HG03135 (cell line): ENCODE measurements at regions not wholly inside any gene's neighbourhood (a gene's known extent, or its start where the extent isn't known, plus 50 kb on each side); places are given as distances from the start of the nearest gene placed in this dataset.

ENCODE experiments used
- ATAC-seq: cut with Tn5 transposase; IDR thresholded peaks from one replicate; pipeline ENCODE4 v1.9.1; 2021; ENCODE audit warnings: mild to moderate bottlenecking, moderate library complexity; ENCODE audit not compliant: unreplicated experiment

- no peak for ATAC-seq
These were observed 89.6 kb upstream of the SPRY2 start for GRCh38 chr13:80430561-80430960.

GRCh38 chr13:80428349-80429096, 87.6 kb upstream of the SPRY2 start:
- ATAC-seq = no peak

DNA sequence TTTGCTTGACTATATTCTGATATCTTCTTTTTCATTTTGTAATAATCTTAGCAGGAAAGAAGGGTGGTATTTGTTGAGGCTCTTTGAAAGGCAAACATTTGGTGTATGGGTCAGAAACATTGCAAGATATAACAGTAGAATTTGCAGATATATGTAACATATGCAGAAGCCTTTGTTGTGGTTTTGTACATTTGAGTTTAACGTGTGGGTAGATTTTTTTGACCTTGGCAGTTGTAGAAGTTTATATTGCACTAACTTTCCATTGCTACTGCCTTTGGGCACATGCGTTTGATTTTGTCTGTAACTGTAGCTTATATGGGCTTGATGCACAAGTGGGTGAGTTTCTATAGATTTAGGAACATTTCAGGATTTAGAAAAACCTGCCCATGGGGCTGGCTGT, 78.5 kb upstream of the SPRY2 start:
- ATAC-seq = no peak

DNA sequence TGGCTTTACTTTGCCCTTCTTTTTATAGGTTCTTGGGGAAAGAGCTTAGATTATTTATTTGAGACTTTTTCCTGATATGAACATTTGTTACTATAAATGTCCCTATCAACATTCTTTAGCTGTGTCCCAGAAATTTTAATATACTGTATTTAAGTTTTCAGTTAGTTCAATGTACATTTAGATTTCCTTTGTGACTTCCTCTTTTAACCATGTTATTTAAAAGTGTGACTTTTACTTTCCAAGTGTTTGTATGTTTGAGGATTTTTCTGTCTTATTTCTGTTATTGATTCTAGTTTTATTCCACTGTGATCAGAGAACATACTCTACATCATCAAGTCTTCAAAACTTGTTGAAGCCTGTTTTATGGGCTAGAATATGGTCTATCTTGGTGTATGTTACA, 72.7 kb upstream of the SPRY2 start:
- no peak for ATAC-seq

GRCh38 chr13:80408270-80408669, 67.3 kb upstream of the SPRY2 start:
- ATAC-seq = no peak

GRCh38 chr13:80400865-80401426, 60.0 kb upstream of the SPRY2 start:
- ATAC-seq = no peak

DNA sequence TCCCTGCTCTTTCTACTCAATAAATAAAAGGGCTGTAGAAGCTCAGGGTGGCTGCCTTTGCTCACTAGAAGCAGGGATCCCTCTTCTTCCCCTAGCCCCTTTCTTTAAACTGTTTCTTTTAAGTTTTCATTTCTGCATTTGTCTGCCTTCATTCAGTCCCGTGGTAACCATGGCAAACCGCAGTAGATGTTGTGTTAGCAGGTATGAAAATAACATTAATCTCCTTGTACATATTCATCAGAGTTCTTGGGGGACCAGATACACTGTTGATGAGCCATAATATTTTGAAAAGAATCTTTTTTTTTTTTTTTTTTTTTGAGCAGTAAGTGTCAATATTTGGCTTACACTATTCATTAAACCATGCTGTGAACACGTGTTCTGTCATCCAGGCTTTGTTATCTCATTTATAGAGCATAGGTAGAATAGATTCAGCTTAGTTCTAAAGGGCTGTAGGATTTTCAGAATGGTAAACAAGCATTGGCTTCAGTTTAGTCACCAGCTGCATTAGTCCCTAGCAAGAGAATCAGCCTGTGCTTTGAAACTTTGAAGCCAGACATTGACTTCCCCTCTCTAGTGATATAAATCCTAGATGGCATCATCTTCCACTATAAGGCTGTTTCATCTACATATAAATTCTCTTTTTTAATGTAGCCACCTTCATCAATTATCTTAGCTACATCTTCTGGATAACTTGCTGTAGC, 59.4 kb upstream of the SPRY2 start:
- no peak for ATAC-seq

- ATAC-seq = no peak
These were observed 58.6 kb upstream of the SPRY2 start for GRCh38 chr13:80399340-80400163.
